GM12874 (cell line): ENCODE measurements at regions not wholly inside any gene's neighbourhood (a gene's known extent, or its start where the extent isn't known, plus 50 kb on each side); places are given as distances from the start of the nearest gene placed in this dataset.

Experiments used
- CTCF ChIP-seq: IDR thresholded peaks from 2 replicates; pipeline ENCODE4 v1.5.1; 2011; ENCODE audit warnings: low read depth, mild to moderate bottlenecking, control low read depth, low read length, moderate library complexity; ENCODE audit not compliant: insufficient read depth

- TF ChIP-seq CTCF: no peak
Measured at GRCh38 chr2:199569336-199569735, 111.6 kb upstream of the SATB2 start.

GRCh38 chr2:199558156-199558555, 100.4 kb upstream of the SATB2 start:
- no peak for TF ChIP-seq CTCF

- no peak for TF ChIP-seq CTCF
Measured at GRCh38 chr2:199556527-199557285, 99.0 kb upstream of the SATB2 start.

GRCh38 chr2:199554026-199554425, 96.3 kb upstream of the SATB2 start:
- no peak for TF ChIP-seq CTCF

GRCh38 chr2:199552141-199552540, 94.4 kb upstream of the SATB2 start:
- TF ChIP-seq CTCF: no peak

GRCh38 chr2:199543606-199544172, 86.0 kb upstream of the SATB2 start:
- no peak for TF ChIP-seq CTCF

- TF ChIP-seq CTCF: no peak
Measured at GRCh38 chr2:199535445-199536177, 77.9 kb upstream of the SATB2 start.
